ENCODE measurements at regions not wholly inside any gene's neighbourhood (a gene's known extent, or its start where the extent isn't known, plus 50 kb on each side); places are given as distances from the start of the nearest gene placed in this dataset.

GRCh38 chr5:173411791-173412555, 83.8 kb upstream of the STC2 start:
- Histone ChIP-seq H3K4me3 (ENCODE audit: low read length in 2 of 2) (no peak overlapping the region), H3K36me3 (ENCODE audit: control insufficient read depth in 2 of 2, insufficient read depth in 2 of 2, low read length in 1 of 2) (no peaks in the 10 kb centered on the region), H3K9me3 (ENCODE audit: control insufficient read depth in 2 of 2, insufficient read depth in 1 of 2, low read length in 1 of 2) (no peaks in the 10 kb centered on the region), H3K27ac (ENCODE audit: low read depth in 1 of 2, low read length in 1 of 2) (no peak overlapping the region), H3K27me3 (ENCODE audit: control insufficient read depth in 2 of 2, insufficient read depth in 1 of 2, low read length in 1 of 2) (no peaks in the 10 kb centered on the region), H3K4me1 (ENCODE audit: control insufficient read depth in 2 of 2, insufficient read depth in 2 of 2, low read length in 2 of 2) (no peaks in the 10 kb centered on the region)
- no peak for DNase-seq (ENCODE audit: low read depth in 6 of 9, low spot score in 9 of 9)
- 81% methylated on average over 10 of the region's 10 CpGs for WGBS

GRCh38 chr5:173410459-173411233, 82.4 kb upstream of the STC2 start:
- Histone ChIP-seq H3K27ac (ENCODE audit: low read depth in 1 of 2, low read length in 1 of 2) (no peak overlapping the region), H3K9me3 (ENCODE audit: control insufficient read depth in 2 of 2, insufficient read depth in 1 of 2, low read length in 1 of 2) (no peaks in the 10 kb centered on the region), H3K36me3 (ENCODE audit: control insufficient read depth in 2 of 2, insufficient read depth in 2 of 2, low read length in 1 of 2) (no peaks in the 10 kb centered on the region), H3K4me1 (ENCODE audit: control insufficient read depth in 2 of 2, insufficient read depth in 2 of 2, low read length in 2 of 2) (no peaks in the 10 kb centered on the region), H3K4me3 (ENCODE audit: low read length in 2 of 2) (no peak overlapping the region), H3K27me3 (ENCODE audit: control insufficient read depth in 2 of 2, insufficient read depth in 1 of 2, low read length in 1 of 2) (no peaks in the 10 kb centered on the region)
- no peak for DNase-seq (ENCODE audit: low read depth in 6 of 9, low spot score in 9 of 9)
- 94% methylated on average over 9 of the region's 9 CpGs for WGBS

- H3K36me3 ChIP-seq (ENCODE audit: control insufficient read depth in 2 of 2, insufficient read depth in 2 of 2, low read length in 1 of 2), result no peaks in the 10 kb centered on the region
- DNase-seq (ENCODE audit: low read depth in 6 of 9, low spot score in 9 of 9), result no peak
- no peaks in the 10 kb centered on the region for H3K4me1 ChIP-seq (ENCODE audit: control insufficient read depth in 2 of 2, insufficient read depth in 2 of 2, low read length in 2 of 2)
- H3K27ac ChIP-seq (ENCODE audit: low read depth in 1 of 2, low read length in 1 of 2), result no peak overlapping the region
- no peaks in the 10 kb centered on the region for H3K9me3 ChIP-seq (ENCODE audit: control insufficient read depth in 2 of 2, insufficient read depth in 1 of 2, low read length in 1 of 2)
- H3K27me3 ChIP-seq (ENCODE audit: control insufficient read depth in 2 of 2, insufficient read depth in 1 of 2, low read length in 1 of 2), result no peaks in the 10 kb centered on the region
- no peak overlapping the region for H3K4me3 ChIP-seq (ENCODE audit: low read length in 2 of 2)
- 96% methylated on average over 1 of the region's 1 CpG for WGBS
These were observed 80.7 kb upstream of the STC2 start for GRCh38 chr5:173408946-173409345.

- DNase-seq (ENCODE audit: low read depth in 6 of 9, low spot score in 9 of 9), result no peak
- WGBS, result 92% methylated on average over 2 of the region's 2 CpGs
- no peaks in the 10 kb centered on the region for H3K27me3 ChIP-seq (ENCODE audit: control insufficient read depth in 2 of 2, insufficient read depth in 1 of 2, low read length in 1 of 2)
These were observed 71.6 kb upstream of the STC2 start for GRCh38 chr5:173399851-173400250.

GRCh38 chr5:173397516-173397915, 69.3 kb upstream of the STC2 start:
- no peak for DNase-seq (ENCODE audit: low read depth in 6 of 9, low spot score in 9 of 9)
- WGBS, result 62% methylated on average over 6 of the region's 6 CpGs

More at GRCh38 chr5:173399851-173400250, 71.6 kb upstream of the STC2 start:
- H3K36me3 ChIP-seq (ENCODE audit: control insufficient read depth in 2 of 2, insufficient read depth in 2 of 2, low read length in 1 of 2), result no peaks in the 10 kb centered on the region
- no peaks in the 10 kb centered on the region for H3K9me3 ChIP-seq (ENCODE audit: control insufficient read depth in 2 of 2, insufficient read depth in 1 of 2, low read length in 1 of 2)
- no peaks in the 10 kb centered on the region for H3K4me1 ChIP-seq (ENCODE audit: control insufficient read depth in 2 of 2, insufficient read depth in 2 of 2, low read length in 2 of 2)
- no peak overlapping the region for H3K4me3 ChIP-seq (ENCODE audit: low read length in 2 of 2)
- no peak overlapping the region for H3K27ac ChIP-seq (ENCODE audit: low read depth in 1 of 2, low read length in 1 of 2)

GRCh38 chr5:173396311-173396993, 68.2 kb upstream of the STC2 start:
- Histone ChIP-seq H3K36me3 (ENCODE audit: control insufficient read depth in 2 of 2, insufficient read depth in 2 of 2, low read length in 1 of 2) (no peaks in the 10 kb centered on the region), H3K27me3 (ENCODE audit: control insufficient read depth in 2 of 2, insufficient read depth in 1 of 2, low read length in 1 of 2) (no peaks in the 10 kb centered on the region), H3K4me1 (ENCODE audit: control insufficient read depth in 2 of 2, insufficient read depth in 2 of 2, low read length in 2 of 2) (no peaks in the 10 kb centered on the region), H3K27ac (ENCODE audit: low read depth in 1 of 2, low read length in 1 of 2) (no peak overlapping the region), H3K9me3 (ENCODE audit: control insufficient read depth in 2 of 2, insufficient read depth in 1 of 2, low read length in 1 of 2) (no peaks in the 10 kb centered on the region), H3K4me3 (ENCODE audit: low read length in 2 of 2) (no peak overlapping the region)
- no peak for DNase-seq (ENCODE audit: low read depth in 6 of 9, low spot score in 9 of 9)
- WGBS, result 85% methylated on average over 14 of the region's 14 CpGs

More at GRCh38 chr5:173397516-173397915, 69.3 kb upstream of the STC2 start:
- Histone ChIP-seq H3K27me3 (ENCODE audit: control insufficient read depth in 2 of 2, insufficient read depth in 1 of 2, low read length in 1 of 2) (no peaks in the 10 kb centered on the region), H3K9me3 (ENCODE audit: control insufficient read depth in 2 of 2, insufficient read depth in 1 of 2, low read length in 1 of 2) (no peaks in the 10 kb centered on the region), H3K27ac (ENCODE audit: low read depth in 1 of 2, low read length in 1 of 2) (no peak overlapping the region), H3K36me3 (ENCODE audit: control insufficient read depth in 2 of 2, insufficient read depth in 2 of 2, low read length in 1 of 2) (no peaks in the 10 kb centered on the region), H3K4me3 (ENCODE audit: low read length in 2 of 2) (no peak overlapping the region), H3K4me1 (ENCODE audit: control insufficient read depth in 2 of 2, insufficient read depth in 2 of 2, low read length in 2 of 2) (no peaks in the 10 kb centered on the region)

- 81% methylated on average over 7 of the region's 7 CpGs for WGBS
- Histone ChIP-seq H3K4me1 (ENCODE audit: control insufficient read depth in 2 of 2, insufficient read depth in 2 of 2, low read length in 2 of 2) (no peaks in the 10 kb centered on the region), H3K27ac (ENCODE audit: low read depth in 1 of 2, low read length in 1 of 2) (no peak overlapping the region), H3K36me3 (ENCODE audit: control insufficient read depth in 2 of 2, insufficient read depth in 2 of 2, low read length in 1 of 2) (no peaks in the 10 kb centered on the region), H3K27me3 (ENCODE audit: control insufficient read depth in 2 of 2, insufficient read depth in 1 of 2, low read length in 1 of 2) (no peaks in the 10 kb centered on the region), H3K9me3 (ENCODE audit: control insufficient read depth in 2 of 2, insufficient read depth in 1 of 2, low read length in 1 of 2) (peaks cover 0 to 3% of the 10 kb centered on the region in 2 donors), H3K4me3 (ENCODE audit: low read length in 2 of 2) (no peak overlapping the region)
- DNase-seq (ENCODE audit: low read depth in 6 of 9, low spot score in 9 of 9), result no peak
These were observed 67.7 kb upstream of the STC2 start for GRCh38 chr5:173395933-173396308.

GRCh38 chr5:173395257-173395932, 67.2 kb upstream of the STC2 start:
- WGBS, result 89% methylated on average over 6 of the region's 6 CpGs
- Histone ChIP-seq H3K4me1 (ENCODE audit: control insufficient read depth in 2 of 2, insufficient read depth in 2 of 2, low read length in 2 of 2) (no peaks in the 10 kb centered on the region), H3K4me3 (ENCODE audit: low read length in 2 of 2) (no peak overlapping the region), H3K9me3 (ENCODE audit: control insufficient read depth in 2 of 2, insufficient read depth in 1 of 2, low read length in 1 of 2) (peaks cover 0 to 3% of the 10 kb centered on the region in 2 donors), H3K27me3 (ENCODE audit: control insufficient read depth in 2 of 2, insufficient read depth in 1 of 2, low read length in 1 of 2) (no peaks in the 10 kb centered on the region), H3K36me3 (ENCODE audit: control insufficient read depth in 2 of 2, insufficient read depth in 2 of 2, low read length in 1 of 2) (no peaks in the 10 kb centered on the region), H3K27ac (ENCODE audit: low read depth in 1 of 2, low read length in 1 of 2) (no peak overlapping the region)
- DNase-seq (ENCODE audit: low read depth in 6 of 9, low spot score in 9 of 9), result no peak

Data from thymus (tissue), 11 donors.